Neutrophil (primary cell): ENCODE measurements at regions not wholly inside any gene's neighbourhood (a gene's known extent, or its start where the extent isn't known, plus 50 kb on each side); places are given as distances from the start of the nearest gene placed in this dataset.

Experiments used
- H3K27ac ChIP-seq: fragments of 200-600 bp; sonication (generic); 2 replicates; pipeline ENCODE4 v1.5.1; 2016; ENCODE audit warnings: mild to moderate bottlenecking, moderate library complexity
- H3K27me3 ChIP-seq: fragments of 200-600 bp; sonication (generic); 2 replicates; pipeline ENCODE4 v1.6.0; 2016; ENCODE audit warnings: mild to moderate bottlenecking
- H3K36me3 ChIP-seq: fragments of 200-600 bp; sonication (generic); 2 replicates; pipeline ENCODE4 v1.5.1; 2017
- H3K4me1 ChIP-seq, 2 experiments: fragments of 200-600 bp in 1 of 2; sonication (generic) in 1 of 2; 1 replicate in 1 of 2; 2 replicates in 1 of 2; pipeline versions ENCODE4 v1.5.1 to v1.6.1; 2013 to 2016; ENCODE audit warnings: low read depth in 1 of 2, low read length in 1 of 2, mild to moderate bottlenecking in 1 of 2, moderate library complexity in 1 of 2; ENCODE audit not compliant: control insufficient read depth in 1 of 2, insufficient read depth in 1 of 2
- H3K4me3 ChIP-seq, 2 experiments: fragments of 200-600 bp in 1 of 2; sonication (generic) in 1 of 2; 1 replicate in 1 of 2; 2 replicates in 1 of 2; pipeline ENCODE4 v1.5.1; 2013 to 2016; ENCODE audit warnings: low read depth in 1 of 2, low read length in 1 of 2, mild to moderate bottlenecking in 1 of 2, moderate library complexity in 1 of 2
- H3K9me3 ChIP-seq: fragments of 200-600 bp; sonication (generic); 2 replicates; pipeline ENCODE4 v1.5.1; 2016
- TF ChIP-seq, protein P1 (sequence below): fragments of 200-600 bp; sonication (generic); IDR thresholded peaks from 2 replicates; pipeline ENCODE4 v1.5.1; 2016; ENCODE audit warnings: antibody characterized with exemption

GRCh38 chr10:124292911-124293615 is 125.7 kb downstream of the OAT start:
- Histone ChIP-seq H3K4me1 (peaks cover 26 to 27% of the 10 kb centered on the region in 2 experiments), H3K4me3 (no peak overlapping the region), H3K27me3 (no peaks in the 10 kb centered on the region), H3K36me3 (no peaks in the 10 kb centered on the region), H3K9me3 (no peaks in the 10 kb centered on the region), H3K27ac (no peak overlapping the region)
- TF ChIP-seq, protein P1, sequence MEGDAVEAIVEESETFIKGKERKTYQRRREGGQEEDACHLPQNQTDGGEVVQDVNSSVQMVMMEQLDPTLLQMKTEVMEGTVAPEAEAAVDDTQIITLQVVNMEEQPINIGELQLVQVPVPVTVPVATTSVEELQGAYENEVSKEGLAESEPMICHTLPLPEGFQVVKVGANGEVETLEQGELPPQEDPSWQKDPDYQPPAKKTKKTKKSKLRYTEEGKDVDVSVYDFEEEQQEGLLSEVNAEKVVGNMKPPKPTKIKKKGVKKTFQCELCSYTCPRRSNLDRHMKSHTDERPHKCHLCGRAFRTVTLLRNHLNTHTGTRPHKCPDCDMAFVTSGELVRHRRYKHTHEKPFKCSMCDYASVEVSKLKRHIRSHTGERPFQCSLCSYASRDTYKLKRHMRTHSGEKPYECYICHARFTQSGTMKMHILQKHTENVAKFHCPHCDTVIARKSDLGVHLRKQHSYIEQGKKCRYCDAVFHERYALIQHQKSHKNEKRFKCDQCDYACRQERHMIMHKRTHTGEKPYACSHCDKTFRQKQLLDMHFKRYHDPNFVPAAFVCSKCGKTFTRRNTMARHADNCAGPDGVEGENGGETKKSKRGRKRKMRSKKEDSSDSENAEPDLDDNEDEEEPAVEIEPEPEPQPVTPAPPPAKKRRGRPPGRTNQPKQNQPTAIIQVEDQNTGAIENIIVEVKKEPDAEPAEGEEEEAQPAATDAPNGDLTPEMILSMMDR: no peak

- Histone ChIP-seq H3K27ac (peak overlapping the region; percentile 47), H3K4me3 (peak overlapping the region in 1 of 2 experiments; percentile 22), H3K9me3 (no peaks in the 10 kb centered on the region), H3K36me3 (no peaks in the 10 kb centered on the region), H3K4me1 (peaks cover 27 to 28% of the 10 kb centered on the region in 2 experiments), H3K27me3 (no peaks in the 10 kb centered on the region)
- TF ChIP-seq, protein P1: no peak
Measured at GRCh38 chr10:124291001-124291701, 127.6 kb downstream of the OAT start.

- H3K27ac ChIP-seq: peak overlapping the region; percentile 47
- no peaks in the 10 kb centered on the region for H3K9me3 ChIP-seq
- H3K27me3 ChIP-seq: no peaks in the 10 kb centered on the region
- peaks cover 35 to 38% of the 10 kb centered on the region in 2 experiments for H3K4me1 ChIP-seq
- no peak overlapping the region for H3K4me3 ChIP-seq
- TF ChIP-seq, protein P1: no peak
- no peaks in the 10 kb centered on the region for H3K36me3 ChIP-seq
Measured at GRCh38 chr10:124289851-124290795, 128.6 kb downstream of the OAT start.

DNA sequence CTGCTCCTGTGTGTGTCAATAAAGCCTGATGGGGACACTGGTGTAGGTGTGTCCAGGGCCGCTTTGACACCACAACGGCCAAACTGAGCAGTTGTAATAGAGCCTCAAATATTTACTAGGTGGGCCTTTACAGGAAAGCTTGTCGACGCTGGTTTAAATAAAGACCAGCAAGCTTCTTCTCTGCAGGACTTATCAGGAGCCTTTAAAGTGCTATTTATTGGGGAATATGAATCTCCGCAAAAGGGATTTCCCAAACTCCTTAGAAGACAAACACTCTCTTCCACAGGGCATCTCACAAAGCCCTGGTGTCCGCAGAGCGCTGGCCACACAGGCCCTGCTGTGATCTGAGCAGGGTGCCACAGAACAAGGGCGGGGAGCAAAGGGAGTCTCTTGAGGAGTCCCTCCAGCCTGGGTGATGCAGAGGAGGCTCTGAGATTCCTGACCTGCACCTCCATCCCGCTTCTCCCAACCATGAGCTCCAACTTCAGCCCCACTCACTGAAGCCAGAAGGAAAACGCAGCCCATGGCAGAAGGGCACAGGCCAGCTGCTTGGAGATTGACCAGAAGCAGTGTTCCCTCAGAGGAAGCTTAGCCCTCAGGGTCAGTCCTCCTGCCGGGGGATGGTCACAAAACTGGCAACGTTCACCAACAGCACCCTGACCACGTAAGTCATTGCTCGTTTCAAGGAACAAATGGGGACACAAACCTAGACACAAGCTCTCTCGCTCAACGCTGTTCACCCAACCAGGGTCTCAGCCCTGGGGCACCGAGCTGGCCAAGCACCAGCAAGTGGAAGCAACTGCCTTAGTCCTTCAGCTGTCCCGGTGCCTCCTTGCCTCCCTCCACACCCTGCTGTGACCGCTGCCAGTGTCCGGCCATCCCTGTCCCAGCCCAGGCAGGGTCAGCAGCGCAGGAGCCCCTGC is 129.5 kb downstream of the OAT start:
- H3K9me3 ChIP-seq: no peaks in the 10 kb centered on the region

More for the DNA sequence above, 129.5 kb downstream of the OAT start:
- H3K4me1 ChIP-seq: peaks cover 35 to 39% of the 10 kb centered on the region in 2 experiments
- TF ChIP-seq, protein P1: no peak
- no peak overlapping the region for H3K4me3 ChIP-seq
- H3K27ac ChIP-seq: no peak overlapping the region
- H3K27me3 ChIP-seq: no peaks in the 10 kb centered on the region
- no peaks in the 10 kb centered on the region for H3K36me3 ChIP-seq
